ENCODE measurements at regions not wholly inside any gene's neighbourhood (a gene's known extent, or its start where the extent isn't known, plus 50 kb on each side); places are given as distances from the start of the nearest gene placed in this dataset.

DNA sequence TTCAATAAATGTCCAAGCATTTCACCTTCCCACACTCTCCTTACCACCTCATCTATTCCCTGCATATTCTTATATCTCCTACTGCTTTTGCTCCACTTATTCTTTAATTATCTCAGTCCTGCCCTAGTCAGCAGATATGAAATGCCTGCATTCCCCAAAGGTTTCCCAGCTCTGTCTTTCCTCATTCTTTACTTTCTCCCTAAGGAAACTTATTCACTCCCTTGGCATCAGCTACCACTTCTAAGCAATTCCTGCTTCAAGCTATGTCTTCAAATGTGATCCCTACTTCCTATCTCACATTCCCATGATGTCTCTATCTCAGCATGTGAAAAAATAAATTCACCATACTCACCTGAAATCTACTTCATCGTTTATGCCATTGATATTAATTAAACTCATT lies 111.8 kb downstream of the CAPZA3 start:
- ATAC-seq, result no peak
- intact Hi-C loops (cut with DNase I, micrococcal nuclease), result no loop called here
- Histone ChIP-seq H3K4me3 (no peak overlapping the region), H3K4me1 (ENCODE audit: low read depth) (no peaks in the 10 kb centered on the region), H3K36me3 (ENCODE audit: low read depth) (no peaks in the 10 kb centered on the region), H3K9me3 (no peaks in the 10 kb centered on the region)
- no peak for DNase-seq
- TF ChIP-seq CTCF (IDR thresholded peaks at IDR 0.05), result no peak

DNA sequence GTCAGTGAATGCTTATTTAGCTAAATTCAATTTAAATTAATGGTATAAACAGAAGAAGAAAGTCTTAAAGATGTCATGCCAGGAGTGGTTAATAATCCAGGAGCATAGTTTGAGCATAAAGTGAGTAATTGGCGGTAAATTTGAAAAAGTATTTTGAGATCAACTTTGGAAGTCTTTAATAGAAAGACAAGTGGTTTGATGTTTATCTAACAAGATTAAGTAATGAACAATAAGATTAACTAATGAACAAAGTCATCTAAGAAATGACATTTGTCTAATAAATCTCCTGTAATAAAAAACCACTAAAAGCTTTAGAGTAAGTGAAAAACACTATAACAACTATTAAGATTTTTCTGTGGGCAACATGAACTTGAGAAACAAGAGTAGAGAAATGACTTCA lies 112.8 kb downstream of the CAPZA3 start:
- no peak for DNase-seq
- H3K4me3 ChIP-seq, result no peak overlapping the region

DNA sequence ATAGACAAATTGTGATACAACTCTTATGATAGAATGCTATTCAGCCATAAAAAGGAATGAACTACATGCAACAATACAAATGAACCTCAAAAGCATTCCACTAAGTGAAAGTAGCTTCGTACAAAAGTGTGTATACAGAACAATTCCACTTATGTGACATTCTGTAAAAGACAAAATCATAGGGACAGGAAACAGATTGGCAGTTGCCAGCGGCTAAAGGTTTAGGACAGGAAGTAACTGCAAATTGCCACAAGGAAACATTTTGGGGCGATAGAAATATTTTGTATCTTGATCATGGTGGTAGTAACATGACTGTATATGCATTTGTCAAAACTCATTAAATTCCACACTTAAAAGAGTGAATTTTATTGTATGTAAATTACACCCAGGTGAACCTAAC lies 113.4 kb downstream of the CAPZA3 start:
- no peak overlapping the region for H3K4me3 ChIP-seq
- H3K9me3 ChIP-seq, result no peaks in the 10 kb centered on the region
- no peaks in the 10 kb centered on the region for H3K4me1 ChIP-seq (ENCODE audit: low read depth)
- DNase-seq (no peak), ATAC-seq (no peak)
- intact Hi-C loops (cut with DNase I, micrococcal nuclease), result no loop called here
- TF ChIP-seq CTCF (IDR thresholded peaks at IDR 0.05), result no peak
- no peaks in the 10 kb centered on the region for H3K36me3 ChIP-seq (ENCODE audit: low read depth)

More for the DNA sequence above, 112.8 kb downstream of the CAPZA3 start:
- H3K36me3 ChIP-seq (ENCODE audit: low read depth), result no peaks in the 10 kb centered on the region
- H3K4me1 ChIP-seq (ENCODE audit: low read depth), result no peaks in the 10 kb centered on the region
- no peak for ATAC-seq
- H3K9me3 ChIP-seq, result no peaks in the 10 kb centered on the region
- intact Hi-C loops (cut with DNase I, micrococcal nuclease), result no loop called here
- no peak for TF ChIP-seq CTCF (IDR thresholded peaks at IDR 0.05)

DNA sequence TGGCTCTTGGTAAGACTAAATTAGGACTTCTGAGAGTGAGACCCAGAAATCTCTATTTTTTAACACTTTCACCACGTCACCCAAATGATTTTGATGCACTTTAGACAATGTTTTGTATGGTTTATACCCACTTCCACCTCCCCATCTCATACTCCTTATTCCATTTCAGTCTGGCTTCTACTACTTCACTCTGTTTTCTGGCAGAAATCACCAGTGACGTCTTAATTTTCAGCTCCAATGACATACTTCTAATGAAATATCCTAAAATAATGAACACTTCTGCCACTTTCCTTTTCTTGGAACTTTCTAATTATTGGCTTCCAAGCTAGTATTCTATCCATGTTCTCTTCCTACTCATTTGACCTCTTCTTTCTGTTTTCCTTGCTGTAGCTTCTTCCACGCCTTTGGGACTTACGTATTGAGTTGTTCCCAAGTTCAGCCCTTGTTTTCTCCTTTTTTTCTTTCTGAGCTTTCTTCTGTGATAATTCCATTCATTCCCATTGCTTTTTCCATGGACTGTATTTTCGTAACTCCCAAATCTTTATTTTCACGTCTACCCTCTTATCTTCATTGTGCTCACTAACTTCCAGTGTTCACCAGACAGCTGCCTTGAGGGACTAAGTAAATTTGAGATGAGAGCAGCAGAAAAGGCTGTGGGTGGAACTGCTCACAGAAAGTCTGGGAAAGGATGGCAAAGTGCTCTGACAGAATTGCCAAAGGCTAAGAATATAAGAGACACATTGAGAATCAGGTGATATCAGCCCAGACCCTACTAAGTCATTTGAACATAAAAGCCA lies 115.8 kb downstream of the CAPZA3 start:
- no peaks in the 10 kb centered on the region for H3K4me1 ChIP-seq (ENCODE audit: low read depth)
- no peaks in the 10 kb centered on the region for H3K36me3 ChIP-seq (ENCODE audit: low read depth)
- TF ChIP-seq CTCF (IDR thresholded peaks at IDR 0.05), result no peak
- intact Hi-C loops (cut with DNase I, micrococcal nuclease), result no loop called here
- ATAC-seq, result no peak
- no peak for DNase-seq
- no peaks in the 10 kb centered on the region for H3K9me3 ChIP-seq
- H3K4me3 ChIP-seq, result no peak overlapping the region

DNA sequence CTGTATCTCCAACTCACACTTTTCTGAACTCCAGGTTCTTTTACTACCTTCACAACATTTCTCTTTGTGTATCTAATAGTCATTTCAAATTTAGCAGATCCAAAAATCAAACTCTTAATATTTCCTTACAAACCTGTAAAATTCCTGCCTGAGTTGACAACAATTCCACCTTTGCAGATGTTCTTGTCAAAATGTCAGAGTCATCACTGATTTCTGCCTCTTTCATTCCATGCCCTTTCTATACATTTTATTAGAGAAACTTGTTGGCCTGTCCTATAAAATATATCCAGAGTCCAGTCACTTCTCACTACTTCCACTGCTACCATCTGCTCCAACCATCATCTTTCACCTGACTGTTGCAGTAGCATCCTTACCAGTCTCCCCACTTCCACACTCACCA lies 119.7 kb downstream of the CAPZA3 start:
- no peaks in the 10 kb centered on the region for H3K9me3 ChIP-seq
- intact Hi-C loops (cut with DNase I, micrococcal nuclease), result no loop called here
- no peak for DNase-seq
- H3K4me1 ChIP-seq (ENCODE audit: low read depth), result no peaks in the 10 kb centered on the region
- no peak for TF ChIP-seq CTCF (IDR thresholded peaks at IDR 0.05)
- H3K4me3 ChIP-seq, result no peak overlapping the region
- no peaks in the 10 kb centered on the region for H3K36me3 ChIP-seq (ENCODE audit: low read depth)
- ATAC-seq, result no peak
